ENCODE measurements at regions not wholly inside any gene's neighbourhood (a gene's known extent, or its start where the extent isn't known, plus 50 kb on each side); places are given as distances from the start of the nearest gene placed in this dataset.

- TF ChIP-seq RARB (CRISPR knock-in tag; IDR thresholded peaks at IDR 0.05), result no peak
- TF ChIP-seq PATZ1 (CRISPR knock-in tag; IDR thresholded peaks at IDR 0.05; ENCODE audit: borderline replicate concordance), result no peak
- no peak for TF ChIP-seq ZNF565 (CRISPR knock-in tag; conservative IDR thresholded peaks at IDR 0.05; ENCODE audit: low read depth)
- TF ChIP-seq ZNF8 (CRISPR knock-in tag; IDR thresholded peaks at IDR 0.05), result no peak
- TF ChIP-seq OSR1 (CRISPR knock-in tag; IDR thresholded peaks at IDR 0.05), result no peak
- no peak for TF ChIP-seq CSDC2 (CRISPR knock-in tag; IDR thresholded peaks at IDR 0.05)
- no peak for TF ChIP-seq PPARA (CRISPR knock-in tag; IDR thresholded peaks at IDR 0.05; ENCODE audit: borderline replicate concordance)
Observed at GRCh38 chr3:157559401-157559800, 56.2 kb upstream of the VEPH1 start.
